Activated naive CD8-positive, alpha-beta T cell (primary cell): ENCODE measurements at regions not wholly inside any gene's neighbourhood (a gene's known extent, or its start where the extent isn't known, plus 50 kb on each side); places are given as distances from the start of the nearest gene placed in this dataset.
"Not testable (repeated sequence)": the region's sequence is repeated elsewhere in the genome, so short reads cannot be mapped to it uniquely, and the experiment has no call there.

Experiments
- H3K27ac Mint-ChIP-seq: one replicate; pipeline ENCODE4 v1.8.0; 2021; ENCODE audit warnings: mixed read lengths
- H3K27me3 Mint-ChIP-seq: one replicate; pipeline ENCODE4 v1.8.0; 2021; ENCODE audit warnings: mixed read lengths
- H3K36me3 Mint-ChIP-seq: one replicate; pipeline ENCODE4 v1.8.0; 2021; ENCODE audit warnings: mixed read lengths
- H3K4me1 Mint-ChIP-seq: one replicate; pipeline ENCODE4 v1.8.0; 2021; ENCODE audit warnings: low read depth, mixed read lengths
- H3K4me3 Mint-ChIP-seq: one replicate; pipeline ENCODE4 v1.8.0; 2021; ENCODE audit warnings: mild to moderate bottlenecking, mixed read lengths
- H3K9me3 Mint-ChIP-seq: one replicate; pipeline ENCODE4 v1.8.0; 2021; ENCODE audit warnings: low read depth, mixed read lengths

DNA sequence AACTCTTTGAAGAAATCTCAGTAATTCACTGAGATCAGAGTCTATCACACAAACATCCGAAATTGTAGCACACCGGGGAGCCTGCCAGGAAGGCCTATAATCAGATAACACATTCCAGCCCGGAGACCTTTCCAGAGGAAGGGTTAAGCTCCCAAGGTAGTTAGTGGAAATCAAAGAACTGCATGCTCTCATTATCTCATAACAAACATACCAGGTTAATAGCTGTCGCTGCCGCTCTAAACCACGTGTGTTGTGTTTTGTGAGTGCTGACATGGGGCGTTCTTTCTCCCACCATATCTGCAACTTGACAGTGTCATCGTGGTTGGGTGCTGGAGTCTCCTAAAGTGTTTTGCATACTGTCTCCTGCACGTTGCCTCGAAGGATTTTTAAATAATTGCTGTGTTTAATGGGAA is 120.7 kb upstream of the CARD11 start:
- H3K4me3 Mint-ChIP-seq, result no peak overlapping the region
- no peaks in the 10 kb centered on the region for H3K4me1 Mint-ChIP-seq
- H3K27ac Mint-ChIP-seq, result no peak overlapping the region
- no peaks in the 10 kb centered on the region for H3K9me3 Mint-ChIP-seq
- H3K27me3 Mint-ChIP-seq, result no peaks in the 10 kb centered on the region
- H3K36me3 Mint-ChIP-seq, result peaks cover 2% of the 10 kb centered on the region

DNA sequence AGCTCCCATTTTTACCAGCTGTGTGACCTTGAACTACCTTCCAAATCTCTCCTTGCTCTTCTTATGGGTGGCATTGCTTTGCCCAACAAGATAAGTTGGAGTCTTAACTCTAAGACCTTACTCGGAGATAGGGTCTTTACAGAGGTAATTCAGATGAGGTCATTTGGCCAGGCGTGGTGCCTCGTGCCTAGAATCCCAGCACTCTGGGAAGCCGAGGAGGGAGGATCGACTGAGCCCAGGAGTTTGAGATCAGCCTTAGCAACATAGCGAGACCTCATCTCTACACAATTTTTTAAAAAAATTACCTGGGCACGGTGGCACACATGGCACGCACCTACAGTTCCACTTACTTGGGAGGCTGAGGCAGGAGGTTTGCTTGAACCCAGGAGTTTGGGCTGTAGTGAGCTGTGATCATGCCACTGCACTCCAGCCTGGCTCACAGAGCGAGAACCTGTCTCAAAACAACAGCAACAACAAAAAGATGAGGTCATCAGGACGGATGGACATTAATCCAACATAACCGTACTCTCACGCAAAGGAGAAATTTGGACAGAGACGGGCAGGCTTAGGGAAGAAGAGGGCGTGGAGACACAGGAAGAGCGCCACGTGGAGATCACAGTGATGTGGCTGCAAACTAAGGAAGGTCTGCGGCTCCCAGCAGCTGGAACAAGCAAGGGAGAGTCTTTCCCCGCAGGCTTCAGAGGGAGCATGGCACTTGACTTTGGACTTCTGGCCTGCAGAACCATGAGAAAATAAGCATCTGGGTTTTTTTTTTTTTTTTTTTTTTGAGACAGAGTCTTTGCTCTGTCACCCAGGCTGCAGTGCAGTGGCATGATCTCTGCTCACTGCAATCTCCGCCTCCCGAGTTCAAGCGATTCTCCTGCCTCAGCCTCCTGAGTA is 122.3 kb upstream of the CARD11 start:
- H3K27ac Mint-ChIP-seq, result no peak overlapping the region
- H3K4me1 Mint-ChIP-seq, result no peaks in the 10 kb centered on the region
- no peaks in the 10 kb centered on the region for H3K9me3 Mint-ChIP-seq
- H3K4me3 Mint-ChIP-seq, result no peak overlapping the region
- no peaks in the 10 kb centered on the region for H3K27me3 Mint-ChIP-seq
- H3K36me3 Mint-ChIP-seq, result peaks cover 2% of the 10 kb centered on the region

DNA sequence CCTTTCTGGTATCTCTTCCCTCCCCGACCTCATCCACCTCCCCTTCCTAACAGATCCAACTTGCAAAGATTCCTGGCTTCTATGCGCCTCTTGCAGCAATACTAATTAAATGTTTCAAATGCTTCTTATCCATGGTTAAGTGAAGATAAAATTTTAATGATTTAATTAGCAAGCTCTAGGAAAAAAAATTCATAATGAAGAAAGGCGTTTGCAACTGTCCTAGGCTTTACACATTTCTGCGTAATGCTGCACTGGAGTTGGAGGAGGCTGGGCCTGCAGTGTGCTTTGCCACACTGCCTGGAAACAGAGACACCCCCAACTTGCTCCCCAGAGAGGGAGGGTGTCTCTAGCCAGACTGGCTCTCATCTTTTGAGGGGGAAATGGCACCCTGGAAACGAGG is 123.9 kb upstream of the CARD11 start:
- peaks cover 2% of the 10 kb centered on the region for H3K36me3 Mint-ChIP-seq
- H3K27ac Mint-ChIP-seq, result no peak overlapping the region
- no peak overlapping the region for H3K4me3 Mint-ChIP-seq
- no peaks in the 10 kb centered on the region for H3K4me1 Mint-ChIP-seq
- H3K9me3 Mint-ChIP-seq, result no peaks in the 10 kb centered on the region
- H3K27me3 Mint-ChIP-seq, result no peaks in the 10 kb centered on the region

- Mint-ChIP-seq H3K4me3 (no peak overlapping the region), H3K27ac (no peak overlapping the region), H3K36me3 (no peaks in the 10 kb centered on the region), H3K27me3 (no peaks in the 10 kb centered on the region), H3K9me3 (no peaks in the 10 kb centered on the region), H3K4me1 (no peaks in the 10 kb centered on the region)
Measured at GRCh38 chr7:3168370-3168769, 124.7 kb upstream of the CARD11 start.

DNA sequence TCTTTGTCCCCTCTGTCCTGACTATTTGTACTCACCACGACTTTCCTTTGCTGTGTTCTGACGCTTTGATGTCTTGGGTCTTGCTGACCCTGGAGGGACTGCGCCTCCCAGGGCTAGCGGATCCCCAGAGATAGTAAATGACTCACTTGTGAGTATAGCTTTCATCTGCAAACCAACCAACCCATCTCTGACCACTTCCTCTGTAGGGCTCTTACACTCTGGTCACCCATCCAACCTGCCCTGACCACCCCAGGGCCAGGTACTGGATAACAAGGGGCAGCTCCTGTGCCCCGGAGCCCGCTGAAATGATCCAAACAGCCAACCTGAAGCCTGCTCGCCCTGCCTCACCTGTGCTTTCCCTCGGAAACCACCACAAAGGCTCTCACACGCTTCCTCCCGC is 125.2 kb upstream of the CARD11 start:
- no peak overlapping the region for H3K4me3 Mint-ChIP-seq
- H3K27ac Mint-ChIP-seq, result no peak overlapping the region
- H3K27me3 Mint-ChIP-seq, result peaks cover under 1% of the 10 kb centered on the region
- no peaks in the 10 kb centered on the region for H3K9me3 Mint-ChIP-seq
- no peaks in the 10 kb centered on the region for H3K4me1 Mint-ChIP-seq
- no peaks in the 10 kb centered on the region for H3K36me3 Mint-ChIP-seq

DNA sequence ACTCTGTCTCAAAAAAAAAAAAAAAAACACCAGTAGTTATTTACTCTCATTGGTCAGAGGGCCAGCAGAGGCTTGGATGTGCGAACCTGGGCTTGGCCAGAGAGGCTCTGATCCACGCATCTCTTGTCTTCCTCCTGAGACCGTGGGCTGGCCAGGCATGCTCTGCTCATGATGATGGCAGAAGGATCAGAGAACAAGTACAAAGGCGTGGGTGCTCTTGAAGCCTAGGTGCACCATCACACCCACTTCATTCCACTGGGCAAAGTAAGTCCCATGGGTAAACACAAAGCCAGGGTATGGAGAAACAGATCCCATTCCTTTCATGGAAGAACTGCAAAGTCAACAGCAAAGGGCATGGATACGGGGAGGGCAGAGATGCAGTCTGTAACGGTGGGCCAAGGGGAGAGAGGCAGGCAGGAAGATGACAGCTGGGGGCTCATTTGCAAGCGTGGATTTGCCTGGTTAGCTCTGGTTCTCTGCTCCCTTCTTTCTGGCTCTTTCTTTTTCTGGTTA is 128.2 kb upstream of the SDK1 start:
- Mint-ChIP-seq H3K9me3 (no peaks in the 10 kb centered on the region), H3K36me3 (no peaks in the 10 kb centered on the region), H3K27me3 (peaks cover 2% of the 10 kb centered on the region), H3K27ac (no peak overlapping the region), H3K4me1 (no peaks in the 10 kb centered on the region), H3K4me3 (no peak overlapping the region)

GRCh38 chr7:3174515-3175284 is 126.4 kb upstream of the SDK1 start:
- Mint-ChIP-seq H3K27ac (no peak overlapping the region), H3K36me3 (no peaks in the 10 kb centered on the region), H3K9me3 (no peaks in the 10 kb centered on the region), H3K27me3 (peaks cover 2% of the 10 kb centered on the region), H3K4me3 (no peak overlapping the region), H3K4me1 (no peaks in the 10 kb centered on the region)

DNA sequence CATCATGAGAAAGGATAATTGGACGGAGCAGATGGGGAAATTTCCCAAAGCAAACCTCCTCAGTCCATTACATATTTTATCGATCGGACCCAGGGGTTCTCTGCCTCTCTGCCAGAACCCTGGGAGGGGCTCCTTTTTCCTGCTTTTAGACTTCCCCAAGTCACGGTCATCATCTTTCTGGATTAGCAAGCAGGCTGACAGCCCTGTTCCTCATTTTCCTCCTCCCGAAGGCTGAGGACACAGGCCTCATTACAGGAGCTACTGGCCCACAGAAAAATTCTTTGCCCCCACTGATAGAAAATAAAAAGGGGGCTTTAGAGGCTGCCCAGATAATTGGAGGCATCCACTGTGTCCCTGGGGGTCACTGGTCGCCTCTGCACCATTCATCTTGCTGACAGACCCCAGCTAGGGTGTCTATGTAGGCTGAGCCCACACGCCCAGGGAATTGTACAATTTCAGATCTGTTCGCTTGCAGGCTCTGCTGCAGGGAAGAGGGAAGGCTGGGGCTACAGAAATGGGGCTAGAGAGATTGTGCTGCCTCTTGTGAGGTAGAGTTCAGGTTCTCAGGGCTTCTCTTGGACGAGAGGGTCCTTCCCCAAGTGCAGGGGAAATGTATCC is 125.7 kb upstream of the SDK1 start:
- no peak overlapping the region for H3K27ac Mint-ChIP-seq
- no peaks in the 10 kb centered on the region for H3K4me1 Mint-ChIP-seq
- peaks cover 2% of the 10 kb centered on the region for H3K27me3 Mint-ChIP-seq
- no peaks in the 10 kb centered on the region for H3K36me3 Mint-ChIP-seq
- no peak overlapping the region for H3K4me3 Mint-ChIP-seq
- H3K9me3 Mint-ChIP-seq, result no peaks in the 10 kb centered on the region

GRCh38 chr7:3176112-3177000 is 124.7 kb upstream of the SDK1 start:
- Mint-ChIP-seq H3K9me3 (no peaks in the 10 kb centered on the region), H3K4me1 (no peaks in the 10 kb centered on the region), H3K27ac (no peak overlapping the region), H3K4me3 (no peak overlapping the region), H3K27me3 (peaks cover 2% of the 10 kb centered on the region), H3K36me3 (no peaks in the 10 kb centered on the region)

DNA sequence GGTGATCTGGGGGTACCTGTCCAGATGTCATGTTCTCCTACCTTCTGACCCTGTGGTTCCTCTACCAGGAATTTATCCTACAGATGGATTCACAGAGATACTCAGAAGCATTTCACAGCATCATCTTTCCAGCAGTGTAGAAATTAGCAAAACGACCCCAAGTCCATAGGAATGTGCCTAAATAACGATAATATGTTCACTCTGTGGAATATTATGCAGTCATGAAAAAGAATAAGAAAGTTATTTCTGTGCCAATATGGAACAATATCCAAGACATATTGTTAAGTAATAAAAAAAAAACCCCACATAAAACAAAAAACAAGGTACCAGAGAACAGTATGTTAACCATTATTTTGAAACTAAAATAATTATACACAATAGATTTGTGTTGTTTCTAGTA is 123.8 kb upstream of the SDK1 start:
- Mint-ChIP-seq H3K9me3 (no peaks in the 10 kb centered on the region), H3K27ac (no peak overlapping the region), H3K4me1 (no peaks in the 10 kb centered on the region), H3K36me3 (no peaks in the 10 kb centered on the region), H3K4me3 (no peak overlapping the region), H3K27me3 (peaks cover 2% of the 10 kb centered on the region)

- H3K4me3 Mint-ChIP-seq, result no peak overlapping the region
- no peaks in the 10 kb centered on the region for H3K4me1 Mint-ChIP-seq
- H3K36me3 Mint-ChIP-seq, result no peaks in the 10 kb centered on the region
- H3K9me3 Mint-ChIP-seq, result no peaks in the 10 kb centered on the region
- no peak overlapping the region for H3K27ac Mint-ChIP-seq
- no peaks in the 10 kb centered on the region for H3K27me3 Mint-ChIP-seq
Measured at GRCh38 chr7:3179456-3179855, 121.6 kb upstream of the SDK1 start.

DNA sequence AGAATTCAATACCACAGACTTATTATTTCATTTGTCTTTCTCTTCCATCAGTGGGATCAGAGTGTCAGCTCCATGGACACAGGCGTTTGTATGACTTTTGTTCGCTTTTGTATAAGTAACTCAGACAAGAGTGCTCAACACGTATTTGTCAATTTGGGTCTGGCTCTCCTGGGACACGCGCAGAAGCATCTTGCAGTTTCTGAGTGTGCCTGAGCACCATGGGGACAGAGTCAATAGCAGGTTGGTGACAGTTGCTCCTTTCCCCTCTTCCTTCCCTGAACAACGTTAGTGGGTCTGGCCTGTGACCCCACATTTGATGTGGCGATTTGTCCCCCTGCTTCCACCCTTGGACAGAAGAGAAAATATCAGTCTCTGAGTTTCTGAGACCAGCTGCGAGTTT is 120.4 kb upstream of the SDK1 start:
- no peak overlapping the region for H3K27ac Mint-ChIP-seq
- no peaks in the 10 kb centered on the region for H3K9me3 Mint-ChIP-seq
- no peaks in the 10 kb centered on the region for H3K27me3 Mint-ChIP-seq
- no peaks in the 10 kb centered on the region for H3K4me1 Mint-ChIP-seq
- no peak overlapping the region for H3K4me3 Mint-ChIP-seq
- no peaks in the 10 kb centered on the region for H3K36me3 Mint-ChIP-seq

DNA sequence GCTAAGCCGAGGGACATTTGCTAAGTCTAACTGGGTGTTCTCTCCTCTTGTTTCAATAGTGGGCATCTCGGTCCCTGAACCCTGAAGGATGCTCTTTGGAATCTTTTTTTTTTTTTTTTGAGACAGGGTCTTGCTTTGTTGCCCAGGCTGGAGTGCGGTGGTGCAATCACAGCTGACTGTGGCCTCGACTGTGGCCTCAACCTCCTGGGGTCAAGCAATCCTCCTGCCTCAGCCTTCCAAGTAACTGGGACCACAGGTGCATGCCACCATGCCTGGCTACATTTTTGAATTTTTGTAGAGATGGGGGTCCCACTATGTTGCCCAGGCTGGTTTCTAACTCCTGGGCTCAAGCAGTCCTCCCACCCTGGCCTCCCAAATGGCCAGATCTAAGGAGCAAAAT is 119.0 kb upstream of the SDK1 start:
- H3K27me3 Mint-ChIP-seq, H3K36me3 Mint-ChIP-seq, H3K4me1 Mint-ChIP-seq, H3K27ac Mint-ChIP-seq, H3K4me3 Mint-ChIP-seq, H3K9me3 Mint-ChIP-seq: not testable (repeated sequence)

- H3K27me3 Mint-ChIP-seq, result no peaks in the 10 kb centered on the region
- no peaks in the 10 kb centered on the region for H3K4me1 Mint-ChIP-seq
- no peaks in the 10 kb centered on the region for H3K36me3 Mint-ChIP-seq
- no peaks in the 10 kb centered on the region for H3K9me3 Mint-ChIP-seq
- no peak overlapping the region for H3K4me3 Mint-ChIP-seq
- H3K27ac Mint-ChIP-seq, result no peak overlapping the region
Measured at GRCh38 chr7:3187444-3188040, 113.5 kb upstream of the SDK1 start.
